ENCODE measurements at regions not wholly inside any gene's neighbourhood (a gene's known extent, or its start where the extent isn't known, plus 50 kb on each side); places are given as distances from the start of the nearest gene placed in this dataset.

- H3K27me3 ChIP-seq, result no peaks in the 10 kb centered on the region
- H3K27ac ChIP-seq, result no peak overlapping the region
- intact Hi-C loops (cut with DNase I), result no loop called here
- no peak for TF ChIP-seq CTCF (IDR thresholded peaks at IDR 0.05)
- TF ChIP-seq EP300 (IDR thresholded peaks at IDR 0.05), result no peak
- no peak for TF ChIP-seq POLR2A (IDR thresholded peaks at IDR 0.05)
- H3K36me3 ChIP-seq, result no peaks in the 10 kb centered on the region
- peaks cover 3% of the 10 kb centered on the region for H3K4me1 ChIP-seq (ENCODE audit: insufficient read depth)
- DNase-seq, result no peak
- H3K9me3 ChIP-seq, result no peaks in the 10 kb centered on the region
- no peak overlapping the region for H3K4me3 ChIP-seq
- WGBS, 3 donors, result 75 to 84% (median 81%) methylated on average over 3 of the region's 3 CpGs
These were observed 325.2 kb downstream of the OSR1 start for GRCh38 chr2:19033240-19033639.

GRCh38 chr2:19031642-19032041 lies 326.8 kb downstream of the OSR1 start:
- H3K36me3 ChIP-seq, result no peaks in the 10 kb centered on the region
- intact Hi-C loops (cut with DNase I), result no loop called here
- H3K4me3 ChIP-seq, result no peak overlapping the region
- no peak overlapping the region for H3K27ac ChIP-seq
- DNase-seq, result no peak
- H3K27me3 ChIP-seq, result no peaks in the 10 kb centered on the region
- no peak for TF ChIP-seq POLR2A (IDR thresholded peaks at IDR 0.05)
- no peaks in the 10 kb centered on the region for H3K4me1 ChIP-seq (ENCODE audit: insufficient read depth)
- WGBS, 3 donors, result 68 to 77% (median 70%) methylated on average over 1 of the region's 1 CpG
- no peaks in the 10 kb centered on the region for H3K9me3 ChIP-seq

GRCh38 chr2:19029655-19030054 lies 328.8 kb downstream of the OSR1 start:
- WGBS, 3 donors, result 94 to 96% (median 95%) methylated on average over 3 of the region's 3 CpGs
- Histone ChIP-seq H3K27ac (no peak overlapping the region), H3K27me3 (no peaks in the 10 kb centered on the region), H3K36me3 (no peaks in the 10 kb centered on the region), H3K4me1 (ENCODE audit: insufficient read depth) (no peaks in the 10 kb centered on the region), H3K4me3 (no peak overlapping the region), H3K9me3 (no peaks in the 10 kb centered on the region)
- intact Hi-C loops (cut with DNase I), result no loop called here
- no peak for DNase-seq
- no peak for TF ChIP-seq EP300 (IDR thresholded peaks at IDR 0.05)

- H3K4me3 ChIP-seq, result no peak overlapping the region
- H3K9me3 ChIP-seq, result no peaks in the 10 kb centered on the region
- no peak for TF ChIP-seq CTCF (IDR thresholded peaks at IDR 0.05)
- no peak for TF ChIP-seq EP300 (IDR thresholded peaks at IDR 0.05)
- TF ChIP-seq POLR2A (IDR thresholded peaks at IDR 0.05), result no peak
- intact Hi-C loops (cut with DNase I), result no loop called here
- H3K36me3 ChIP-seq, result no peaks in the 10 kb centered on the region
- DNase-seq, result no peak
- no peaks in the 10 kb centered on the region for H3K27me3 ChIP-seq
- WGBS, 3 donors, result 84% methylated on average over 12 of the region's 12 CpGs
- H3K27ac ChIP-seq, result no peak overlapping the region
- no peaks in the 10 kb centered on the region for H3K4me1 ChIP-seq (ENCODE audit: insufficient read depth)
These were observed 329.6 kb downstream of the OSR1 start for GRCh38 chr2:19028587-19029375.

- Histone ChIP-seq H3K4me3 (no peak overlapping the region), H3K4me1 (ENCODE audit: insufficient read depth) (no peaks in the 10 kb centered on the region), H3K36me3 (no peaks in the 10 kb centered on the region), H3K27me3 (no peaks in the 10 kb centered on the region), H3K27ac (no peak overlapping the region), H3K9me3 (no peaks in the 10 kb centered on the region)
- intact Hi-C loops (cut with DNase I), result no loop called here
- no peak for DNase-seq
- 78 to 82% (median 82%) methylated on average over 5 of the region's 5 CpGs for WGBS, 3 donors
- no peak for TF ChIP-seq EP300 (IDR thresholded peaks at IDR 0.05)
- TF ChIP-seq POLR2A (IDR thresholded peaks at IDR 0.05), result no peak
- no peak for TF ChIP-seq CTCF (IDR thresholded peaks at IDR 0.05)
These were observed 330.8 kb downstream of the OSR1 start for GRCh38 chr2:19027626-19028025.

Measured in ovary (tissue), 7 donors.